ENCODE measurements at regions not wholly inside any gene's neighbourhood (a gene's known extent, or its start where the extent isn't known, plus 50 kb on each side); places are given as distances from the start of the nearest gene placed in this dataset.

- no peak for TF ChIP-seq ZBTB11 (CRISPR knock-in tag; IDR thresholded peaks at IDR 0.05)
- no peak for TF ChIP-seq NBN (IDR thresholded peaks at IDR 0.05)
- no peak for TF ChIP-seq RCOR1 (conservative IDR thresholded peaks at IDR 0.05; ENCODE audit: low read depth, low read length)
- no peak for TF ChIP-seq CTCF (IDR thresholded peaks at IDR 0.05 in 2 of 3, conservative IDR thresholded peaks at IDR 0.05 in 1 of 3; ENCODE audit: control insufficient read depth in 2 of 3, extremely low read depth in 1 of 3, insufficient read depth in 1 of 3, low read depth in 3 of 3, low read length in 3 of 3)
- no peak for TF ChIP-seq EZH2 (IDR thresholded peaks at IDR 0.05; ENCODE audit: borderline replicate concordance, control insufficient read depth, low read depth, low read length)
- no peak for TF ChIP-seq ELK1 (IDR thresholded peaks at IDR 0.05; ENCODE audit: low read depth, low read length)
- TF ChIP-seq PAX8 (IDR thresholded peaks at IDR 0.05): no peak
- no peak for TF ChIP-seq EGR1 (IDR thresholded peaks at IDR 0.05; ENCODE audit: borderline replicate concordance in 1 of 2, low read depth in 2 of 2, low read length in 2 of 2)
- TF ChIP-seq ZNF274 (IDR thresholded peaks at IDR 0.05; ENCODE audit: insufficient read depth, insufficient read length): no peak
- no peak for TF ChIP-seq E2F8 (IDR thresholded peaks at IDR 0.05; ENCODE audit: low read depth, partially characterized antibody)
- TF ChIP-seq TCF7 (IDR thresholded peaks at IDR 0.05; ENCODE audit: borderline replicate concordance): no peak
- TF ChIP-seq RAD21 (IDR thresholded peaks at IDR 0.05; ENCODE audit: insufficient read depth, low read depth, low read length): no peak
- TF ChIP-seq ATF3 (IDR thresholded peaks at IDR 0.05; ENCODE audit: borderline replicate concordance, extremely low read depth, low read depth, low read length): no peak
Observed at GRCh38 chr12:114045349-114045748, 79.2 kb upstream of the RBM19 start.

All from GM12878 (cell line).